ENCODE measurements at regions not wholly inside any gene's neighbourhood (a gene's known extent, or its start where the extent isn't known, plus 50 kb on each side); places are given as distances from the start of the nearest gene placed in this dataset.
"Not testable (repeated sequence)": the region's sequence is repeated elsewhere in the genome, so short reads cannot be mapped to it uniquely, and the experiment has no call there.

DNA sequence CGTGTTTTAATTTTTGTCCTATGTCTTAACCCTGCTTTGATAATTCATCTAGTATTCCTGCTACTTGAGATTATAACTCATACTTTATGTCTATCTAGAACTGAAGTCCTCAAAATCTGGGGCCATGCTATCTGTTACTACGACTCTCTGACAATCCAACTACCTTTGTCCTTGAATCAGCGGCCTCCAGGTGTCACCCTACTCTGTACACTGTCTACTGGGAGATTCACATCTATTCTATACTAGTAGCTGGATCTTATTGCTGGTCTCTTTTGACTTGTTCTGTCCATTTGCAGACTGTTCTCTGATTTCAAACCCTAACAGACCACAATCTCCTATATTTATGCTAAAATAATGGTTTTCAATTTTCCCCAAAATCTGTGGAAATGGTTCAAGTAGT is 225.5 kb upstream of the ELAVL2 start:
- ATAC-seq (no peak), DNase-seq (ENCODE audit: low spot score in 2 of 2) (no peak)
- H3K36me3 Mint-ChIP-seq: peaks cover 0 to 7% of the 10 kb centered on the region in 2 donors
- H3K9me3 Mint-ChIP-seq: peaks cover 23 to 26% of the 10 kb centered on the region in 2 donors
- H3K27ac Mint-ChIP-seq: no peak overlapping the region

DNA sequence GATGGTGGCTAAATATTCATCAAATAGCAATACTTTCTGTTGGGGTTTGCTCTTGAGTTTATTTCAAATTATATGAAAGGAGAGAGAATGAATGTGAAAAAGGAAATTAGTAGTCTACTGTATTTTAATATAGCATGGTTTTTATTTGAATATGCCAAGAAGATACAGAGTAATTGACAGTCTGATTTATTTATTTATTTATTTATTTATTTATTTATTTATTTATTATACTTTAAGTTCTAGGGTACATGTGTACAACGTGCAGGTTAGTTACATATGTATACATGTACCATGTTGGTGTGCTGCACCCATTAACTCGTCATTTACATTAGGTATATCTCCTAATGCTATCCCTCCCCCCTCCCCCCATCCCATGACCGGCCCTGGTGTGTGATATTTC is 224.2 kb upstream of the ELAVL2 start:
- not testable (repeated sequence) for H3K27ac Mint-ChIP-seq; H3K36me3 Mint-ChIP-seq; ATAC-seq; DNase-seq (ENCODE audit: low spot score in 2 of 2)
- peaks cover 21 to 25% of the 10 kb centered on the region in 2 donors for H3K9me3 Mint-ChIP-seq

DNA sequence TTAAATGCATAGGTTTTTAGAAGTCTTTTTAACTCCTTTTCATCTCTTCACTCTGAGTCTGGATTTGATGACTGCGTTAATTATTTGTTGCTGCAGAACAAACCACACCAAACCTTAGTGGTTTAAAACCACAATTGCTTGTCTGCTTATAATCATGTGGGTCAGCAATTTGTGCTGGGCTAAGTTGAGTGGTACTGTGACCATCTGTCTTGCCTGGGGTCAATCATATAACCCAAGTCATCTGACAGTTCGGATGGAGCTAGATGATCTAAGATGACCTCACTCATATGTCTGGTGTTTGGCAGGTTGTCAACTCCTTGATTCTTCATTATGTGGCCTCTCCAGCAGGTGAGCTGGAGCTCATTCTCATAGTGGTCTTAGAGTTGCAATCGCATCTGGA is 219.1 kb upstream of the ELAVL2 start:
- Mint-ChIP-seq H3K36me3 (peaks cover 0 to 13% of the 10 kb centered on the region in 2 donors), H3K9me3 (peaks cover 29 to 36% of the 10 kb centered on the region in 2 donors), H3K27ac (no peak overlapping the region)
- DNase-seq (ENCODE audit: low spot score in 2 of 2) (no peak), ATAC-seq (no peak)

DNA sequence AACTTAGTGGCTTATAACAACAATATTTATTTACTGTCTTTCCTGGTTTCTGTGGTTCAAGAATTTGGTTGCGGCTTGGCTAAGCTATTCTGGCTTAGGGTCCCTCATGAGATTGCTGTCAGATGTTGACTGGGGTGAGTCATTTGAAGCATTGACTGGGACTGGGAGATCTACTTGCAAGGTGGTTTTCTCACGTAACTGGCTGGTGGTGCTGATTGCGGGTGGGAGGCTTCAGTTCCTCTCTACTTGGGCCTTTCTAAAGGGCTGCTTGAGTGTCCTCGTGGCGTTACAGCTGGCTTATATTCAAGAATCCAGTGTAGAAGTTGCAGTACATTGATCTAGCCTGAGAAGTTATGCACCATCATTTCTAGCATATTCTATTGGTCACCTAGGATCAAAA is 218.5 kb upstream of the ELAVL2 start:
- DNase-seq (ENCODE audit: low spot score in 2 of 2) (no peak), ATAC-seq (no peak)

DNA sequence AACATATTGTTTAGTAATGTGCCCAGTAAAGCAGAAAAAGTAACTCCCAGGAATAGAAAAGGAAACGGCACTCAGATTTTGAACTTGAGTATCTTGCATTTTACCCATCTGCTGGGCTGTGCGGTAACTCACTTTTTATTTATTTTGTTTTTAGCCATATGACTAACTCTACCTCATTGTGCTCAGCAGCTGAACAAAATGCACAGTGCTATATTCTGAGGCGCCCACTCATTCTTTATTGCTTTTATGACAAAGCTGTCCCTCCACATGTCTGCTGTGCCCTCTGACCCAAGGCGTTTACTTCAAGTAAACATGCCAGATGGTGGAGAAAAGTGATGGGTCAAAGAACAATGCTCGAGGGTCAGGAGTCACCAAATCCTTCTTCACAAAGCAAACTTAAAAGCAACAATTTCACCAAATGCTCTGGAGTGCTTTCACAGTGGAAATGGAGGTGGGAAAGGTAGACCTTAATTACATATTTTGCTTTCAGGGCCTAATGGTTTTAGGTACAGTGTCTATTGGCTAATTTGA is 215.2 kb upstream of the ELAVL2 start:
- ATAC-seq: no peak
- Mint-ChIP-seq H3K9me3 (peaks cover 18 to 24% of the 10 kb centered on the region in 2 donors), H3K27ac (no peak overlapping the region), H3K36me3 (peaks cover 0 to 6% of the 10 kb centered on the region in 2 donors)
- no peak for DNase-seq (ENCODE audit: low spot score in 2 of 2)

More for the DNA sequence above, 218.5 kb upstream of the ELAVL2 start:
- Mint-ChIP-seq H3K36me3 (peaks cover 0 to 13% of the 10 kb centered on the region in 2 donors), H3K9me3 (peaks cover 26 to 32% of the 10 kb centered on the region in 2 donors), H3K27ac (no peak overlapping the region)

DNA sequence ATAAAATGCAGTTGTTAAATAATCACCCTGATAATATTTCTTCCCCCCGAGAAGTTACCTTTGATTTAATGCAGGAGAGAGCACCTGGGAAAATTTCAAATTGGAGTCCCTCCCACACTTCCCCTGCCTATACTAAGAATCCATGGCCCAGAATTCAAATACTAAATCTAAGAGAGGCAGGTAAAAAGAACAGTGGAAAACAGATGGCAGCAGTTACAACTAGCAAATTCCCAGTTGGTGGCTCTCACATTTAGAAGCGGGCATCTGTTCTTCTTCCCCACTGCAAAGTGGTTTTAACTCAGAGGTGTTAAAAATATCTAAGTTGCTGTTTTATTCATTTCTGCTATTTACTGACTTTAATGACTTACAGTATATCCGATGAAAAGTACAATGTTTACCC is 210.4 kb upstream of the ELAVL2 start:
- H3K36me3 Mint-ChIP-seq: peaks cover 0 to 10% of the 10 kb centered on the region in 2 donors
- no peak overlapping the region for H3K27ac Mint-ChIP-seq
- peaks cover 17 to 31% of the 10 kb centered on the region in 2 donors for H3K9me3 Mint-ChIP-seq
- ATAC-seq (no peak), DNase-seq (ENCODE audit: low spot score in 2 of 2) (no peak)

DNA sequence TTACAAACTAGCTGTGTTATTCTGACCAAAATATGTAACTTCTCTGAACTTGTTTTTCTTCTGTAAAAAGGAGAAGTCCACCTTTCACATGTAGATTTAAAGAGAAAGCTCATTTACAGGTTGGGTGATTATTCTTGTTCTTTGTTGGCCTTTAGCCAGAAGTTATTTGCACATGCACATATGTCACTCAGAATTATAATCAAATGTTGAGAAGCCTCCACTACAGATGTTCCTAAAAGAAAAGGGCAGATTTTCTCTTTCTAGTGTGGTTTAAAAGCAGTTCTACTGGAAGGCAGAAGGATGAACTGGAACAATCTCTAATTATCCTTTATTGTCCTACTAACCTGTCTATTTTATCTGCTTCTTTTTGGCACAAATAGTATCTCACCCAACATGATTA is 209.8 kb upstream of the ELAVL2 start:
- Mint-ChIP-seq H3K27ac (no peak overlapping the region), H3K9me3 (peaks cover 13 to 31% of the 10 kb centered on the region in 2 donors), H3K36me3 (peaks cover 0 to 5% of the 10 kb centered on the region in 2 donors)
- ATAC-seq: no peak
- no peak for DNase-seq (ENCODE audit: low spot score in 2 of 2)

DNA sequence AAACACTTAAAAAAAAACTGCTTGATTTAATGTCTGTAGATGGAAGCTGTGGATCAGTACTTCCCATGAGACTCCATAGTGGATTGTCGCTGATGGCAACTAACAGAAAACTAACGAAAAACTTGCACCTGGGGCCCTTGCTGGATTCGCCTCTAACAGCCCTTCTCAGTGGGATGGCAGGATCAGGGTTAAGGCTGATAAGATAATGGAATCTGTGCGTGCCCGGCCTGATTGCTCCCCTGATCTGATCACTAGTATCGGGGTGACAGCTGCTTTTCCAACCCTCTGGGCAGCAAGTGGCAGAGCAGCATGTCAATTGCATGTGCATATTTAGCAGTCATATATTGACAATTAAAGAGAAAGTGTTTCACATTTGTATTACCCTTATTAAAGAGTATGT is 185.8 kb upstream of the ELAVL2 start:
- no peaks in the 10 kb centered on the region for H3K36me3 Mint-ChIP-seq
- H3K9me3 Mint-ChIP-seq: peaks cover 11 to 22% of the 10 kb centered on the region in 2 donors
- ATAC-seq (no peak), DNase-seq (ENCODE audit: low spot score in 2 of 2) (no peak)
- H3K27ac Mint-ChIP-seq: no peak overlapping the region

DNA sequence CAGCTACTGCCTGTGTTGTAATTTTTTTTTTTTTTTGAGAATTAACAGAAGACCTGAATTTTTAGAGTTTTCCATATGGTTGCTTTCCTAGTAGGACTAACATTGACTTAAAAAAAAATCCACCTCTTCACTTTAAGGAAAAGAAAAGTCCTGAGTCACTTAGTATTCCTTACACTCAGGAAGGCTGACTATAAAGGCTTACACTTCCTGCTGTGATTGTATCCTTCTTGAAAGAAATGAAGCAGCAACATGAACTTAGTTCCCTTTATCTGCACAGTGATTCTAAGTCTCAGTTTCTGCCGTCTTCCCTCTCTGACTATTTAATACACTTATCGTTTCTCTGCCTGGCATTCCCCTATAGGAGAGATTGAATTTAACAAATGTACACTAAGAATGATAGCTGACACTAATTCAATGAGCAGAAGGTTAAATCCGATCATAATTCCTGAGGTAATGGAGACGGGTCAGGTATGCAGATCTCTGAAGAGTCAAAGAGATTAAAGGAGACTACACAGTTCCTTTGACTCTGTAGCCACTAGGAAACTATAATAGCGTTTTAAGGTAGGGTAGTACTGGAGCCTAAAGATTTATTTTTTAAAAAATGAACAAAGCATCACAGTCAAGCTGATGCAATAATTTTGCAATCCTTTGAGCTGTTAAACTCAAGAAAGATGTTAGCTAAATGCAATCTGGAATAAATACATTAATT is 185.1 kb upstream of the ELAVL2 start:
- Mint-ChIP-seq H3K36me3 (no peaks in the 10 kb centered on the region), H3K27ac (no peak overlapping the region), H3K9me3 (peaks cover 11 to 24% of the 10 kb centered on the region in 2 donors)
- no peak for ATAC-seq
- DNase-seq (ENCODE audit: low spot score in 2 of 2): no peak

DNA sequence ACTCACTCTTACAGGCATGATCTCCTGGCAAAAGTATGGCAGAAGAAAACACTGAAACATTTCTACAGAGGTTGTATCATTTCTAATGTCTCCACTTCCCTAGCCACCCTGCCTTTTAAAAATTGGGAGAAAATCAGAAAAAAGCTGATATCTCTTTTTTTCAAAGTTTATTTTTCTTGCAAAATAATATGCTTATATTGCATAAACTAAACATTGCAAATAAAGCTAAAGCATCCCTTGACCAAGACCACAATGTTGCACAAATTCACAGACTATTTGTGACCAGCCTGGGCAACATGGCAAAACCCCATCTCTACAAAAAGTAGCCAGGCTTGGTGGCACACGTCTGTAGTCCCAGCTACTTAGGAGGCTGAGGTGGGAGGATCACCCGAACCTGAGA is 183.3 kb upstream of the ELAVL2 start:
- peaks cover 11 to 24% of the 10 kb centered on the region in 2 donors for H3K9me3 Mint-ChIP-seq
- H3K36me3 Mint-ChIP-seq: no peaks in the 10 kb centered on the region
- DNase-seq (ENCODE audit: low spot score in 2 of 2) (no peak), ATAC-seq (no peak)
- no peak overlapping the region for H3K27ac Mint-ChIP-seq

DNA sequence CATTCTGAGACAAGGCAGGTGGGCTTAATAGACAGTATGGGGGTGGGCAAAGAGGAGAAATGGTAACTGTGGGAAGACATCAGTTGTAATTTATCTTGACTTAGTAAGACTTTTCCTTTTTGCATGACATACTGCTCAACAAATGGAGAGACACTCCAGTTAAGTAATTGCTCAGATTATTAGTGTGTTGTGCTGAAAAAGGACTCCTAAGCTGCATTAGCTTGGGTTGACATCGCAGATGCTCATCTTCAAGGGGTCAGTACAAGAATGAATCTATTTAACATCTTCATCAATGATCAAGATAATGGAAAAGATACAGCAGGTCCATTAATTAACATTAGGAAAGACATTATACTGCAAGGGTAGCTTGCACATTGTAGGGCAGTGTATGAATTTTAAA is 181.1 kb upstream of the ELAVL2 start:
- ATAC-seq (no peak), DNase-seq (ENCODE audit: low spot score in 2 of 2) (no peak)
- H3K9me3 Mint-ChIP-seq: peaks cover 10 to 20% of the 10 kb centered on the region in 2 donors
- H3K36me3 Mint-ChIP-seq: peaks cover 0 to 4% of the 10 kb centered on the region in 2 donors
- H3K27ac Mint-ChIP-seq: no peak overlapping the region

DNA sequence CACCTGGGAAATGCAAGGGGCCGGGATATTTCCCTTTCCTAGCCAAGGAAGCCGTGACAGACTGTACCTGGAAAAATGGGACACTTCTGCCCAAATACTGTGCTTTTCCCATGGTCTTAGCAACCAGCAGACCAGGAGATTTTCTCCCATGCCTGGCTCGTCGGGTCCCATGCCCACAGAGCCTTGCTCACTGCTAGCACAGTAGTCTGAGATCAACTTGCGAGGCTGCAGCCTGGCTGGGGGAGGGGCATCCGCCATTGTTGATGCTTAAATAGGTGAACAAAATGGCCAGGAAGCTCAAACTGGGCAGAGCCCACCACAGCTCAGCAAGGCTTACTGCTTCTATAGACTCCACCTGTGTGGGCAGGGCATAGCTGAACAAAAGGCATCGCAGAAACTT is 165.8 kb upstream of the ELAVL2 start:
- not testable (repeated sequence) for ATAC-seq; H3K27ac Mint-ChIP-seq; DNase-seq (ENCODE audit: low spot score in 2 of 2)
- H3K36me3 Mint-ChIP-seq: peaks cover 6 to 25% of the 10 kb centered on the region in 2 donors
- H3K9me3 Mint-ChIP-seq: peaks cover 28 to 32% of the 10 kb centered on the region in 2 donors

DNA sequence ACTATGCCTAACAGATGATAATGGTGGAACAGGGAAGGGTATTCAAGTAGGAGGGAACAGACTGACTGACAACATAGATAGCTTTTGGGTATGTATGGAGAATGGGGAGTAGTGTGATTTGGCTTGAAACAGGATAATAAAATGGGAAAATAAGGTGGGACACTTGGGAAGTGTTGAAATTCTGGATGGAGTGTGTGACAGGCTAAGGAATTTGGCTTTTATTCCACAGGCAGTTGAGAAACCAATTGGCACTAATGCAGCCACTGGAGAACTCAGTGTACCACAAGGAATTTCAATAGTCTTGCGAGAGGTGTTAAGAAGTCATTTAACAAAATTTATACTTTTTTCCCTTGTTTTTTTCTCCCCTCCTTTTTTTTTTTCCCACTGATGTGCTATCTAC is 153.5 kb upstream of the ELAVL2 start:
- Mint-ChIP-seq H3K27ac (no peak overlapping the region), H3K9me3 (peaks cover 29 to 36% of the 10 kb centered on the region in 2 donors), H3K36me3 (no peaks in the 10 kb centered on the region)
- ATAC-seq (no peak), DNase-seq (ENCODE audit: low spot score in 2 of 2) (no peak)

DNA sequence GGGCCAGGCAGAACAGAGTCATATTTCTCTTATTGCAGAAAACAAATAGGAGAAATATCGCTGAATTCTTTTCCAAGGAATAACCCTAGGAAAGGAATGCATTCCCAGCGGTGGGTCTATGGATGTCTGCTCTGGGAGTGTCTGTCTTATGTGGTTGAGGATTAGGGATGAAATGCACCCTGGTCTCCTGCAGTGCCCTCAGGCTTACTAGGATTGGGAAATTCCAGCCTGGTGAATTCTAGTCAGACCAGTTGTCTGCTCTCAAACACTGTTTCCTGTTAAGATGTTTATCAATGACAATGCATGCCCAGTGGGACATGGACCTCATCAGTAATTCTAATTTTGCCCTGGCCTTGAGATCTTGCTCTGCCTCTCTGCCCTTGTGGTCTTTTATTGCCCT is 136.1 kb upstream of the ELAVL2 start:
- ATAC-seq: no peak
- H3K9me3 Mint-ChIP-seq: peaks cover 42 to 44% of the 10 kb centered on the region in 2 donors
- no peak overlapping the region for H3K27ac Mint-ChIP-seq
- H3K36me3 Mint-ChIP-seq: peaks cover 9 to 23% of the 10 kb centered on the region in 2 donors
- DNase-seq (ENCODE audit: low spot score in 2 of 2): no peak

DNA sequence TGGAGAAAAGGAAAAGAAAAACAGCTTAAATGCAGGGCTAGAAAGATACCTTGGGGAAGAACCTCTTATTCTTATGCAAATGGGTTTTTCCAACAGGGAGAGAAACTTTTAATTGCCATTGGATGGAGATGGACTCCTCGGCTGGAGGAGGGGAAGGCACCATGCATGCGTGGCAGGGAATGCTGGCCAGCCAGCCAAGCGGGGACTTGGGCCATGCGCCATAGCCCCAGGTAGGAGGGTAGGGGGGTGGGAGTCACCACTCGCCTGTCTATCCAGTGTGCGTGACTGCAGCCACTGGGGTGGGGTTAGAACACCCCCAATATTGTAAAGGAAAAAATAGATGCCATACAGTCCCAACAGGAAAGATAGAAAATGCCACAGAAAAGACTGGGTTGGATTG is 119.9 kb upstream of the ELAVL2 start:
- ATAC-seq: no peak
- peaks cover 13 to 24% of the 10 kb centered on the region in 2 donors for H3K9me3 Mint-ChIP-seq

DNA sequence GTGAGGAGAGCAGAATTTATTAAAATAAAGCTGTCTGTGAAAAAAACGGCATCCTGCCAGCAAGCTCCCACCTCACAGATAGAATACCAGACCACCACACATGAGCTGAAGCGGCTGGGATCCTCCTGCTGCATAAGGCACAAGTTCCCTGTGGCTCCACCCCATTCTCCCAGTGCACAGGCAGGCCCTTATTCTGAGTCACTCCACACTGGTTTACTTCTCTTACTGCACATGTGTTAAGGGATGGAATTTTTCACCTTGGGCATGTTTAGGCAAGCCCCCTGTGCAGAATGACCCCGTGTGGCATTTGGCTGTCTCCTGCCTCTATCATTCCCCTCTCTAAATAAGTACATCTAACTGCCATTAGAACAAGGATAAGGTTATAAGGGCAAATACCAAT is 115.0 kb upstream of the ELAVL2 start:
- H3K36me3 Mint-ChIP-seq: peaks cover 0 to 16% of the 10 kb centered on the region in 2 donors
- no peak overlapping the region for H3K27ac Mint-ChIP-seq
- DNase-seq (ENCODE audit: low spot score in 2 of 2): no peak
- no peak for ATAC-seq
- peaks cover 16 to 17% of the 10 kb centered on the region in 2 donors for H3K9me3 Mint-ChIP-seq

More for the DNA sequence above, 119.9 kb upstream of the ELAVL2 start:
- DNase-seq (ENCODE audit: low spot score in 2 of 2): no peak
- Mint-ChIP-seq H3K36me3 (peaks cover 0 to 16% of the 10 kb centered on the region in 2 donors), H3K27ac (no peak overlapping the region)

DNA sequence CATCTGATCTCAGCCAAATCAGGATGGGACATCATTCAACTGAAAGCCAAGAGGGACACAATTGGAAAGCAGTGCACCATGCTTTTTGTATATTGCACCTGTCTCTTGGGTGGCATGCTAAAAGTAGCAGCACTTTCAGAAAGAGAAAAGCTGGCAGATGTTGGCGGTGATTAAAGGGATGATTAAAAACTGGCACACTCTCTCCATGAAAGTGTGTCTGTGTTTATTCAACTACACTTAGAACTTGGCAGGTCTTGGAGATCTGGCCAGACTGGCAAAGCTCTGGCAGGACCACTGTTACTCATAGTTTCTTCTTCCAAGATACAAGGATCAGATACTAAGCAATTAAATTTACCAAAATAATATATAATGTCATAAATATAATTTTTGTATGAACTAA is 112.9 kb upstream of the ELAVL2 start:
- no peak for ATAC-seq
- Mint-ChIP-seq H3K36me3 (peaks cover 0 to 12% of the 10 kb centered on the region in 2 donors), H3K9me3 (peaks cover 8 to 12% of the 10 kb centered on the region in 2 donors), H3K27ac (no peak overlapping the region)
- DNase-seq (ENCODE audit: low spot score in 2 of 2): no peak

All from activated naive CD4-positive, alpha-beta T cell treated with anti-CD3 and anti-CD28 coated beads, Interleukin-2, amount 50 U/mL, for 72 hours (primary cell).